ENCODE measurements at regions not wholly inside any gene's neighbourhood (a gene's known extent, or its start where the extent isn't known, plus 50 kb on each side); places are given as distances from the start of the nearest gene placed in this dataset.

- H4K20me1 ChIP-seq (ENCODE audit: control insufficient read depth, insufficient read depth, low read depth, low read length), result no peaks in the 10 kb centered on the region
- H3K27me3 ChIP-seq (ENCODE audit: control insufficient read depth, low read length), result no peaks in the 10 kb centered on the region
- no peaks in the 10 kb centered on the region for H3K36me3 ChIP-seq (ENCODE audit: control insufficient read depth, low read length)
- H3F3A ChIP-seq (ENCODE audit: control insufficient read depth, insufficient read depth), result no peaks in the 10 kb centered on the region
- H3K4me2 ChIP-seq (ENCODE audit: low read length), result no peak overlapping the region
- H3K4me1 ChIP-seq (ENCODE audit: control insufficient read depth, low read length), result no peaks in the 10 kb centered on the region
- H3K79me2 ChIP-seq (ENCODE audit: control insufficient read depth, low read length), result no peaks in the 10 kb centered on the region
- no peaks in the 10 kb centered on the region for H3K9me2 ChIP-seq (replicated peaks; ENCODE audit: control insufficient read depth, low read length)
- no peak overlapping the region for H3K27ac ChIP-seq (ENCODE audit: low read depth, low read length)
- no peak overlapping the region for H3K4me3 ChIP-seq (ENCODE audit: low read length)
- no peaks in the 10 kb centered on the region; the same call in 1 of the 2 replicates for H3K9me3 ChIP-seq (ENCODE audit: control insufficient read depth, insufficient read depth, low read length)
- TF ChIP-seq EZH2phosphoT487 (IDR thresholded peaks at IDR 0.05; ENCODE audit: borderline replicate concordance, low read length) (no peak), CTCF (IDR thresholded peaks at IDR 0.05; ENCODE audit: low read depth, low read length, poor library complexity, severe bottlenecking) (no peak)
Observed at GRCh38 chr5:93296338-93296737, 284.7 kb downstream of the NR2F1-AS1 start.

GRCh38 chr5:93294996-93295395, 286.0 kb downstream of the NR2F1-AS1 start:
- Histone ChIP-seq H3K79me2 (ENCODE audit: control insufficient read depth, low read length) (no peaks in the 10 kb centered on the region), H3K4me1 (ENCODE audit: control insufficient read depth, low read length) (no peaks in the 10 kb centered on the region), H3F3A (ENCODE audit: control insufficient read depth, insufficient read depth) (no peaks in the 10 kb centered on the region), H3K4me3 (ENCODE audit: low read length) (no peak overlapping the region), H3K36me3 (ENCODE audit: control insufficient read depth, low read length) (no peaks in the 10 kb centered on the region), H3K27ac (ENCODE audit: low read depth, low read length) (no peak overlapping the region), H3K4me2 (ENCODE audit: low read length) (no peak overlapping the region), H3K9me3 (ENCODE audit: control insufficient read depth, insufficient read depth, low read length) (no peaks in the 10 kb centered on the region; the same call in 1 of the 2 replicates), H4K20me1 (ENCODE audit: control insufficient read depth, insufficient read depth, low read depth, low read length) (no peaks in the 10 kb centered on the region), H3K27me3 (ENCODE audit: control insufficient read depth, low read length) (no peaks in the 10 kb centered on the region), H3K9me2 (replicated peaks; ENCODE audit: control insufficient read depth, low read length) (no peaks in the 10 kb centered on the region)
- TF ChIP-seq EZH2phosphoT487 (IDR thresholded peaks at IDR 0.05; ENCODE audit: borderline replicate concordance, low read length), result no peak
- TF ChIP-seq CTCF (IDR thresholded peaks at IDR 0.05; ENCODE audit: low read depth, low read length, poor library complexity, severe bottlenecking), result no peak

- TF ChIP-seq EZH2phosphoT487 (IDR thresholded peaks at IDR 0.05; ENCODE audit: borderline replicate concordance, low read length), result no peak
- TF ChIP-seq CTCF (IDR thresholded peaks at IDR 0.05; ENCODE audit: low read depth, low read length, poor library complexity, severe bottlenecking), result no peak
- H3K79me2 ChIP-seq (ENCODE audit: control insufficient read depth, low read length), result no peaks in the 10 kb centered on the region
- H3K4me2 ChIP-seq (ENCODE audit: low read length), result no peak overlapping the region
- no peaks in the 10 kb centered on the region for H3K4me1 ChIP-seq (ENCODE audit: control insufficient read depth, low read length)
- H3F3A ChIP-seq (ENCODE audit: control insufficient read depth, insufficient read depth), result no peaks in the 10 kb centered on the region
- no peaks in the 10 kb centered on the region for H3K36me3 ChIP-seq (ENCODE audit: control insufficient read depth, low read length)
- no peak overlapping the region for H3K4me3 ChIP-seq (ENCODE audit: low read length)
- H3K9me2 ChIP-seq (replicated peaks; ENCODE audit: control insufficient read depth, low read length), result no peaks in the 10 kb centered on the region
- H3K9me3 ChIP-seq (ENCODE audit: control insufficient read depth, insufficient read depth, low read length), result no peaks in the 10 kb centered on the region; the same call in 1 of the 2 replicates
- no peaks in the 10 kb centered on the region for H4K20me1 ChIP-seq (ENCODE audit: control insufficient read depth, insufficient read depth, low read depth, low read length)
- H3K27ac ChIP-seq (ENCODE audit: low read depth, low read length), result no peak overlapping the region
- no peaks in the 10 kb centered on the region for H3K27me3 ChIP-seq (ENCODE audit: control insufficient read depth, low read length)
Observed at GRCh38 chr5:93294199-93294598, 286.8 kb downstream of the NR2F1-AS1 start.

All from DOHH2 (cell line).